HepG2 (cell line): ENCODE measurements at regions not wholly inside any gene's neighbourhood (a gene's known extent, or its start where the extent isn't known, plus 50 kb on each side); places are given as distances from the start of the nearest gene placed in this dataset.

Experiments used
- ELK4 ChIP-seq: sonication (generic); formaldehyde crosslinking; IDR thresholded peaks from 2 replicates; pipeline ENCODE4 v1.9.0; 2021; ENCODE audit warnings: missing genetic modification reagents, borderline replicate concordance
- MTF2 ChIP-seq: sonication (generic); formaldehyde crosslinking; IDR thresholded peaks from 2 replicates; pipeline ENCODE4 v1.5.0; 2020; ENCODE audit warnings: missing genetic modification reagents, borderline replicate concordance
- SNRNP70 ChIP-seq: fragments of 200-400 bp; formaldehyde crosslinking; IDR thresholded peaks from 2 replicates; pipeline ENCODE4 v1.6.1; 2017; ENCODE audit warnings: mild to moderate bottlenecking, low read depth, low read length, moderate library complexity
- ZNF34 ChIP-seq: sonication (generic); formaldehyde crosslinking; IDR thresholded peaks from 2 replicates; pipeline ENCODE4 v1.4.0; 2020; ENCODE audit warnings: mild to moderate bottlenecking, missing genetic modification reagents, borderline replicate concordance
- TF ChIP-seq, protein P1 (sequence below), 2 experiments: fragments of 450-650 bp in 1 of 2; sonication (generic) in 1 of 2; formaldehyde crosslinking in 1 of 2; IDR thresholded peaks; 2 replicates each; pipeline versions ENCODE4 v1.6.1 to v1.8.0; 2016 to 2022; ENCODE audit warnings: antibody characterized with exemption in 1 of 2, mild to moderate bottlenecking in 1 of 2, missing genetic modification reagents in 1 of 2
- TF ChIP-seq, protein P2 (sequence below): sonication (generic); formaldehyde crosslinking; IDR thresholded peaks from 2 replicates; pipeline ENCODE4 v1.4.0; 2020; ENCODE audit warnings: missing genetic modification reagents, borderline replicate concordance
- TF ChIP-seq, protein P3 (sequence below): sonication (generic); formaldehyde crosslinking; IDR thresholded peaks from 2 replicates; pipeline ENCODE4 v1.5.0; 2020; ENCODE audit warnings: mild to moderate bottlenecking, missing genetic modification reagents, borderline replicate concordance
- TF ChIP-seq, protein P4 (sequence below): sonication (generic); formaldehyde crosslinking; IDR thresholded peaks from 2 replicates; pipeline ENCODE4 v1.5.1; 2020; ENCODE audit warnings: missing genetic modification reagents, mild to moderate bottlenecking, borderline replicate concordance

DNA sequence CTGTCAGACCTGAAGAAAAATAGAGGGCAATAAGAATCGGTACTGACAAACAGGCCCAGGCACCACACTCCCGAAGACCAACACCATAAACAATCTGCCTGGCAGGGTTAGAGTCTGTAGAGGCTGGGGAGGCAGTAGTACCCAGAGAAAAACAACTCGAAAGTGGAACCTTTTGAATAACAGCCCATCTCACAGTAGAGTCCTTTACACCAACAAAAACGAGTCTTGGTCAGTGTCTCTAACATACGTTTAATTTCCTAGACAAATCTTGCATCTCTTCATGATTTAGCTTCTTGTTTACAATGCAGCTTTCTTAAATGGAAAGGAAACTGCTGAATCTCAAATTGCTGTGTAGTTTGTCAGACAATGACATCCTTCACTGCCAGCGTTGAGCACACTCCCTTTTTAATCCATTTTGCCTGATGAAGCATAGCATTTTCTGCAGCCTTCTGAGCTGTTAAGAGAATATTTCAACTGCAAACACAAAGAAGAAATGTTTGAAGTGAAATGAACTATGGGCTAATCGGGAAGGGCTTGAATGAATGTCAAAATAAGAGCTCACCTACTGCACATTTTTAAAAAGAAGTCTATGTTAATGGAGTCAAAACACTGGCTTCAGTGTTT is 73.1 kb upstream of the DSG1 start (continued):
- TF ChIP-seq ELK4 (CRISPR knock-in tag) (no peak), MTF2 (no peak), ZNF34 (CRISPR knock-in tag) (no peak), SNRNP70 (no peak)
- TF ChIP-seq, protein P1, sequence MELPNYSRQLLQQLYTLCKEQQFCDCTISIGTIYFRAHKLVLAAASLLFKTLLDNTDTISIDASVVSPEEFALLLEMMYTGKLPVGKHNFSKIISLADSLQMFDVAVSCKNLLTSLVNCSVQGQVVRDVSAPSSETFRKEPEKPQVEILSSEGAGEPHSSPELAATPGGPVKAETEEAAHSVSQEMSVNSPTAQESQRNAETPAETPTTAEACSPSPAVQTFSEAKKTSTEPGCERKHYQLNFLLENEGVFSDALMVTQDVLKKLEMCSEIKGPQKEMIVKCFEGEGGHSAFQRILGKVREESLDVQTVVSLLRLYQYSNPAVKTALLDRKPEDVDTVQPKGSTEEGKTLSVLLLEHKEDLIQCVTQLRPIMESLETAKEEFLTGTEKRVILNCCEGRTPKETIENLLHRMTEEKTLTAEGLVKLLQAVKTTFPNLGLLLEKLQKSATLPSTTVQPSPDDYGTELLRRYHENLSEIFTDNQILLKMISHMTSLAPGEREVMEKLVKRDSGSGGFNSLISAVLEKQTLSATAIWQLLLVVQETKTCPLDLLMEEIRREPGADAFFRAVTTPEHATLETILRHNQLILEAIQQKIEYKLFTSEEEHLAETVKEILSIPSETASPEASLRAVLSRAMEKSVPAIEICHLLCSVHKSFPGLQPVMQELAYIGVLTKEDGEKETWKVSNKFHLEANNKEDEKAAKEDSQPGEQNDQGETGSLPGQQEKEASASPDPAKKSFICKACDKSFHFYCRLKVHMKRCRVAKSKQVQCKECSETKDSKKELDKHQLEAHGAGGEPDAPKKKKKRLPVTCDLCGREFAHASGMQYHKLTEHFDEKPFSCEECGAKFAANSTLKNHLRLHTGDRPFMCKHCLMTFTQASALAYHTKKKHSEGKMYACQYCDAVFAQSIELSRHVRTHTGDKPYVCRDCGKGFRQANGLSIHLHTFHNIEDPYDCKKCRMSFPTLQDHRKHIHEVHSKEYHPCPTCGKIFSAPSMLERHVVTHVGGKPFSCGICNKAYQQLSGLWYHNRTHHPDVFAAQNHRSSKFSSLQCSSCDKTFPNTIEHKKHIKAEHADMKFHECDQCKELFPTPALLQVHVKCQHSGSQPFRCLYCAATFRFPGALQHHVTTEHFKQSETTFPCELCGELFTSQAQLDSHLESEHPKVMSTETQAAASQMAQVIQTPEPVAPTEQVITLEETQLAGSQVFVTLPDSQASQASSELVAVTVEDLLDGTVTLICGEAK (IDR thresholded peaks at IDR 0.05): no peak
- TF ChIP-seq, protein P1 (CRISPR knock-in tag; IDR thresholded peaks at IDR 0.05): no peak
- TF ChIP-seq, protein P2, sequence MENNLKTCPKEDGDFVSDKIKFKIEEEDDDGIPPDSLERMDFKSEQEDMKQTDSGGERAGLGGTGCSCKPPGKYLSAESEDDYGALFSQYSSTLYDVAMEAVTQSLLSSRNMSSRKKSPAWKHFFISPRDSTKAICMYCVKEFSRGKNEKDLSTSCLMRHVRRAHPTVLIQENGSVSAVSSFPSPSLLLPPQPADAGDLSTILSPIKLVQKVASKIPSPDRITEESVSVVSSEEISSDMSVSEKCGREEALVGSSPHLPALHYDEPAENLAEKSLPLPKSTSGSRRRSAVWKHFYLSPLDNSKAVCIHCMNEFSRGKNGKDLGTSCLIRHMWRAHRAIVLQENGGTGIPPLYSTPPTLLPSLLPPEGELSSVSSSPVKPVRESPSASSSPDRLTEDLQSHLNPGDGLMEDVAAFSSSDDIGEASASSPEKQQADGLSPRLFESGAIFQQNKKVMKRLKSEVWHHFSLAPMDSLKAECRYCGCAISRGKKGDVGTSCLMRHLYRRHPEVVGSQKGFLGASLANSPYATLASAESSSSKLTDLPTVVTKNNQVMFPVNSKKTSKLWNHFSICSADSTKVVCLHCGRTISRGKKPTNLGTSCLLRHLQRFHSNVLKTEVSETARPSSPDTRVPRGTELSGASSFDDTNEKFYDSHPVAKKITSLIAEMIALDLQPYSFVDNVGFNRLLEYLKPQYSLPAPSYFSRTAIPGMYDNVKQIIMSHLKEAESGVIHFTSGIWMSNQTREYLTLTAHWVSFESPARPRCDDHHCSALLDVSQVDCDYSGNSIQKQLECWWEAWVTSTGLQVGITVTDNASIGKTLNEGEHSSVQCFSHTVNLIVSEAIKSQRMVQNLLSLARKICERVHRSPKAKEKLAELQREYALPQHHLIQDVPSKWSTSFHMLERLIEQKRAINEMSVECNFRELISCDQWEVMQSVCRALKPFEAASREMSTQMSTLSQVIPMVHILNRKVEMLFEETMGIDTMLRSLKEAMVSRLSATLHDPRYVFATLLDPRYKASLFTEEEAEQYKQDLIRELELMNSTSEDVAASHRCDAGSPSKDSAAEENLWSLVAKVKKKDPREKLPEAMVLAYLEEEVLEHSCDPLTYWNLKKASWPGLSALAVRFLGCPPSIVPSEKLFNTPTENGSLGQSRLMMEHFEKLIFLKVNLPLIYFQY: no peak
- TF ChIP-seq, protein P3, sequence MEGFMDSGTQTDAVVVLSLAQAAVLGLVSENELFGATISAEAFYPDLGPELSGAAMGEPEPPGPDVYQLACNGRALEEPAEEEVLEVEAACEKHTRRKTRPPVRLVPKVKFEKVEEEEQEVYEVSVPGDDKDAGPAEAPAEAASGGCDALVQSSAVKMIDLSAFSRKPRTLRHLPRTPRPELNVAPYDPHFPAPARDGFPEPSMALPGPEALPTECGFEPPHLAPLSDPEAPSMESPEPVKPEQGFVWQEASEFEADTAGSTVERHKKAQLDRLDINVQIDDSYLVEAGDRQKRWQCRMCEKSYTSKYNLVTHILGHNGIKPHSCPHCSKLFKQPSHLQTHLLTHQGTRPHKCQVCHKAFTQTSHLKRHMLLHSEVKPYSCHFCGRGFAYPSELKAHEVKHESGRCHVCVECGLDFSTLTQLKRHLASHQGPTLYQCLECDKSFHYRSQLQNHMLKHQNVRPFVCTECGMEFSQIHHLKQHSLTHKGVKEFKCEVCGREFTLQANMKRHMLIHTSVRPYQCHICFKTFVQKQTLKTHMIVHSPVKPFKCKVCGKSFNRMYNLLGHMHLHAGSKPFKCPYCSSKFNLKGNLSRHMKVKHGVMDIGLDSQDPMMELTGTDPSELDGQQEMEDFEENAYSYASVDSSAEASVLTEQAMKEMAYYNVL: no peak
- TF ChIP-seq, protein P4, sequence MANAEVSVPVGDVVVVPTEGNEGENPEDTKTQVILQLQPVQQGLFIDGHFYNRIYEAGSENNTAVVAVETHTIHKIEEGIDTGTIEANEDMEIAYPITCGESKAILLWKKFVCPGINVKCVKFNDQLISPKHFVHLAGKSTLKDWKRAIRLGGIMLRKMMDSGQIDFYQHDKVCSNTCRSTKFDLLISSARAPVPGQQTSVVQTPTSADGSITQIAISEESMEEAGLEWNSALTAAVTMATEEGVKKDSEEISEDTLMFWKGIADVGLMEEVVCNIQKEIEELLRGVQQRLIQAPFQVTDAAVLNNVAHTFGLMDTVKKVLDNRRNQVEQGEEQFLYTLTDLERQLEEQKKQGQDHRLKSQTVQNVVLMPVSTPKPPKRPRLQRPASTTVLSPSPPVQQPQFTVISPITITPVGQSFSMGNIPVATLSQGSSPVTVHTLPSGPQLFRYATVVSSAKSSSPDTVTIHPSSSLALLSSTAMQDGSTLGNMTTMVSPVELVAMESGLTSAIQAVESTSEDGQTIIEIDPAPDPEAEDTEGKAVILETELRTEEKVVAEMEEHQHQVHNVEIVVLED (CRISPR knock-in tag): no peak
